ENCODE measurements at regions not wholly inside any gene's neighbourhood (a gene's known extent, or its start where the extent isn't known, plus 50 kb on each side); places are given as distances from the start of the nearest gene placed in this dataset.

- H3K18ac ChIP-seq (ENCODE audit: insufficient read length, low read depth, low read length), result no peak overlapping the region
- no peak overlapping the region for H4K8ac ChIP-seq (replicated peaks; ENCODE audit: insufficient read length, low read depth, low read length)
- no peak overlapping the region for H3K56ac ChIP-seq (ENCODE audit: insufficient read length, low read depth, low read length)
- H3K27me3 ChIP-seq (ENCODE audit: insufficient read depth, low read length), result no peaks in the 10 kb centered on the region
- no peak overlapping the region for H4K91ac ChIP-seq (ENCODE audit: insufficient read length, low read depth, low read length)
- H3K23ac ChIP-seq (ENCODE audit: insufficient read length, low read depth, low read length), result no peak overlapping the region
- peaks cover 14 to 24% of the 10 kb centered on the region in 2 experiments for H3K4me1 Mint-ChIP-seq
- no peak overlapping the region for H2AFZ ChIP-seq (ENCODE audit: low read length)
- no peak for DNase-seq
- H2BK15ac ChIP-seq (ENCODE audit: low read depth, low read length), result no peak overlapping the region
- H3T11ph ChIP-seq (ENCODE audit: low read length), result no peak overlapping the region
- H3K4me3 Mint-ChIP-seq, result no peak overlapping the region
- H3K27me3 Mint-ChIP-seq (ENCODE audit: low read depth), result no peaks in the 10 kb centered on the region
- H3K14ac ChIP-seq (ENCODE audit: insufficient read depth, low read length), result no peak overlapping the region
- no peak overlapping the region for H3K27ac Mint-ChIP-seq
- H3K27ac ChIP-seq (ENCODE audit: insufficient read length, low read depth, low read length), result no peak overlapping the region
- no peak overlapping the region for H3K4me2 ChIP-seq (ENCODE audit: insufficient read depth, insufficient read length, low read length)
- no peaks in the 10 kb centered on the region for H3K23me2 ChIP-seq (ENCODE audit: insufficient read length, low read depth, low read length, poor library complexity, severe bottlenecking)
- no peak for TF ChIP-seq CTCF (conservative IDR thresholded peaks at IDR 0.05)
- no peak overlapping the region for H2AK5ac ChIP-seq (ENCODE audit: insufficient read length, low read length)
- H2BK5ac ChIP-seq (ENCODE audit: insufficient read length, low read length), result no peak overlapping the region
- H2BK12ac ChIP-seq (ENCODE audit: insufficient read length, low read depth, low read length), result no peak overlapping the region
- WGBS (ENCODE audit: extremely low coverage, insufficient read length, low lambda C conversion rate), result no CpG with 5 or more reads among the region's 2 CpGs
- H3K4me1 ChIP-seq (ENCODE audit: insufficient read depth, low read length), result peaks cover 3% of the 10 kb centered on the region
- no peak overlapping the region for H2BK20ac ChIP-seq (ENCODE audit: low read depth, low read length, poor library complexity, severe bottlenecking)
- H3K36me3 Mint-ChIP-seq (ENCODE audit: insufficient read depth in 1 of 3, low read depth in 3 of 3), result no peaks in the 10 kb centered on the region
- no peak overlapping the region for H3K4ac ChIP-seq (ENCODE audit: low read depth, low read length)
- H2BK120ac ChIP-seq (ENCODE audit: low read depth, low read length, poor library complexity, severe bottlenecking), result no peak overlapping the region
- no peaks in the 10 kb centered on the region for H3K9me3 Mint-ChIP-seq
- no peaks in the 10 kb centered on the region for H4K20me1 ChIP-seq (ENCODE audit: control insufficient read depth, insufficient read depth, insufficient read length)
- no peaks in the 10 kb centered on the region for H3K79me1 ChIP-seq (ENCODE audit: insufficient read depth, low read depth, low read length, poor library complexity, severe bottlenecking)
- no peak overlapping the region for H4K5ac ChIP-seq (ENCODE audit: insufficient read length, low read depth, low read length)
- no peaks in the 10 kb centered on the region for H3K79me2 ChIP-seq (ENCODE audit: insufficient read depth, low read length)
- no peaks in the 10 kb centered on the region for H3K9me3 ChIP-seq (ENCODE audit: control insufficient read depth, low read depth, low read length)
- no peak overlapping the region for H3K9ac ChIP-seq (ENCODE audit: extremely low read depth, insufficient read length, low read length)
Measured at GRCh38 chr5:40312205-40312604, 367.5 kb upstream of the PTGER4 start.

Measured in H9 (cell line).